ENCODE measurements at regions not wholly inside any gene's neighbourhood (a gene's known extent, or its start where the extent isn't known, plus 50 kb on each side); places are given as distances from the start of the nearest gene placed in this dataset.

- no peak overlapping the region for H3K4me3 ChIP-seq (ENCODE audit: low read depth, low read length)
- H3K9ac ChIP-seq (ENCODE audit: low read length) = no peak overlapping the region
- H3K36me3 ChIP-seq (ENCODE audit: control insufficient read depth, insufficient read depth, low read length) = no peaks in the 10 kb centered on the region
- no peaks in the 10 kb centered on the region for H3K27me3 ChIP-seq (ENCODE audit: control insufficient read depth, insufficient read depth, low read length)
- H3K27ac ChIP-seq (ENCODE audit: low read depth, low read length) = no peak overlapping the region
- peaks cover 29% of the 10 kb centered on the region for H3K4me1 ChIP-seq (ENCODE audit: control insufficient read depth, insufficient read depth, low read length)
- no peaks in the 10 kb centered on the region for H3K9me3 ChIP-seq (ENCODE audit: control insufficient read depth, insufficient read depth, low read depth, low read length)
Observed at GRCh38 chr2:104416339-104417000, 437.4 kb upstream of the POU3F3 start.

- Histone ChIP-seq H3K4me1 (ENCODE audit: control insufficient read depth, insufficient read depth, low read length) (peaks cover 21% of the 10 kb centered on the region), H3K27ac (ENCODE audit: low read depth, low read length) (no peak overlapping the region), H3K9me3 (ENCODE audit: control insufficient read depth, insufficient read depth, low read depth, low read length) (no peaks in the 10 kb centered on the region), H3K36me3 (ENCODE audit: control insufficient read depth, insufficient read depth, low read length) (no peaks in the 10 kb centered on the region), H3K27me3 (ENCODE audit: control insufficient read depth, insufficient read depth, low read length) (no peaks in the 10 kb centered on the region), H3K4me3 (ENCODE audit: low read depth, low read length) (no peak overlapping the region), H3K9ac (ENCODE audit: low read length) (no peak overlapping the region)
Observed at GRCh38 chr2:104420420-104420819, 433.5 kb upstream of the POU3F3 start.

- Histone ChIP-seq H3K27ac (ENCODE audit: low read depth, low read length) (no peak overlapping the region), H3K9me3 (ENCODE audit: control insufficient read depth, insufficient read depth, low read depth, low read length) (no peaks in the 10 kb centered on the region), H3K4me3 (ENCODE audit: low read depth, low read length) (no peak overlapping the region), H3K36me3 (ENCODE audit: control insufficient read depth, insufficient read depth, low read length) (no peaks in the 10 kb centered on the region), H3K4me1 (ENCODE audit: control insufficient read depth, insufficient read depth, low read length) (peaks cover 15% of the 10 kb centered on the region), H3K9ac (ENCODE audit: low read length) (no peak overlapping the region), H3K27me3 (ENCODE audit: control insufficient read depth, insufficient read depth, low read length) (no peaks in the 10 kb centered on the region)
Observed at GRCh38 chr2:104420953-104421352, 433.0 kb upstream of the POU3F3 start.

- H3K9me3 ChIP-seq (ENCODE audit: control insufficient read depth, insufficient read depth, low read depth, low read length) = no peaks in the 10 kb centered on the region
- H3K4me3 ChIP-seq (ENCODE audit: low read depth, low read length) = no peak overlapping the region
- no peaks in the 10 kb centered on the region for H3K27me3 ChIP-seq (ENCODE audit: control insufficient read depth, insufficient read depth, low read length)
- no peaks in the 10 kb centered on the region for H3K36me3 ChIP-seq (ENCODE audit: control insufficient read depth, insufficient read depth, low read length)
- H3K4me1 ChIP-seq (ENCODE audit: control insufficient read depth, insufficient read depth, low read length) = no peaks in the 10 kb centered on the region
- no peak overlapping the region for H3K27ac ChIP-seq (ENCODE audit: low read depth, low read length)
- H3K9ac ChIP-seq (ENCODE audit: low read length) = no peak overlapping the region
Observed at GRCh38 chr2:104425850-104426595, 427.9 kb upstream of the POU3F3 start.

GRCh38 chr2:104428155-104428554 is 425.8 kb upstream of the POU3F3 start:
- Histone ChIP-seq H3K4me3 (ENCODE audit: low read depth, low read length) (no peak overlapping the region), H3K27ac (ENCODE audit: low read depth, low read length) (no peak overlapping the region), H3K36me3 (ENCODE audit: control insufficient read depth, insufficient read depth, low read length) (no peaks in the 10 kb centered on the region), H3K4me1 (ENCODE audit: control insufficient read depth, insufficient read depth, low read length) (peaks cover 11% of the 10 kb centered on the region), H3K9ac (ENCODE audit: low read length) (no peak overlapping the region), H3K27me3 (ENCODE audit: control insufficient read depth, insufficient read depth, low read length) (no peaks in the 10 kb centered on the region), H3K9me3 (ENCODE audit: control insufficient read depth, insufficient read depth, low read depth, low read length) (no peaks in the 10 kb centered on the region)

GRCh38 chr2:104429639-104430358 is 424.1 kb upstream of the POU3F3 start:
- no peaks in the 10 kb centered on the region for H3K27me3 ChIP-seq (ENCODE audit: control insufficient read depth, insufficient read depth, low read length)
- peaks cover 26% of the 10 kb centered on the region for H3K4me1 ChIP-seq (ENCODE audit: control insufficient read depth, insufficient read depth, low read length)
- no peaks in the 10 kb centered on the region for H3K9me3 ChIP-seq (ENCODE audit: control insufficient read depth, insufficient read depth, low read depth, low read length)
- no peaks in the 10 kb centered on the region for H3K36me3 ChIP-seq (ENCODE audit: control insufficient read depth, insufficient read depth, low read length)
- H3K9ac ChIP-seq (ENCODE audit: low read length) = no peak overlapping the region
- no peak overlapping the region for H3K27ac ChIP-seq (ENCODE audit: low read depth, low read length)
- no peak overlapping the region for H3K4me3 ChIP-seq (ENCODE audit: low read depth, low read length)

- H3K4me1 ChIP-seq (ENCODE audit: control insufficient read depth, insufficient read depth, low read length) = peaks cover 31% of the 10 kb centered on the region
- H3K27me3 ChIP-seq (ENCODE audit: control insufficient read depth, insufficient read depth, low read length) = no peaks in the 10 kb centered on the region
- no peaks in the 10 kb centered on the region for H3K36me3 ChIP-seq (ENCODE audit: control insufficient read depth, insufficient read depth, low read length)
- no peak overlapping the region for H3K4me3 ChIP-seq (ENCODE audit: low read depth, low read length)
- no peak overlapping the region for H3K27ac ChIP-seq (ENCODE audit: low read depth, low read length)
- H3K9me3 ChIP-seq (ENCODE audit: control insufficient read depth, insufficient read depth, low read depth, low read length) = no peaks in the 10 kb centered on the region
- H3K9ac ChIP-seq (ENCODE audit: low read length) = no peak overlapping the region
Observed at GRCh38 chr2:104430359-104430740, 423.6 kb upstream of the POU3F3 start.

GRCh38 chr2:104430852-104431251 is 423.1 kb upstream of the POU3F3 start:
- H3K9ac ChIP-seq (ENCODE audit: low read length) = no peak overlapping the region
- no peak overlapping the region for H3K27ac ChIP-seq (ENCODE audit: low read depth, low read length)
- no peaks in the 10 kb centered on the region for H3K36me3 ChIP-seq (ENCODE audit: control insufficient read depth, insufficient read depth, low read length)
- H3K9me3 ChIP-seq (ENCODE audit: control insufficient read depth, insufficient read depth, low read depth, low read length) = no peaks in the 10 kb centered on the region
- H3K4me1 ChIP-seq (ENCODE audit: control insufficient read depth, insufficient read depth, low read length) = peaks cover 31% of the 10 kb centered on the region
- no peak overlapping the region for H3K4me3 ChIP-seq (ENCODE audit: low read depth, low read length)
- H3K27me3 ChIP-seq (ENCODE audit: control insufficient read depth, insufficient read depth, low read length) = no peaks in the 10 kb centered on the region

GRCh38 chr2:104431701-104432121 is 422.2 kb upstream of the POU3F3 start:
- Histone ChIP-seq H3K4me3 (ENCODE audit: low read depth, low read length) (no peak overlapping the region), H3K36me3 (ENCODE audit: control insufficient read depth, insufficient read depth, low read length) (no peaks in the 10 kb centered on the region), H3K9ac (ENCODE audit: low read length) (no peak overlapping the region), H3K9me3 (ENCODE audit: control insufficient read depth, insufficient read depth, low read depth, low read length) (no peaks in the 10 kb centered on the region), H3K27ac (ENCODE audit: low read depth, low read length) (no peak overlapping the region), H3K4me1 (ENCODE audit: control insufficient read depth, insufficient read depth, low read length) (peaks cover 31% of the 10 kb centered on the region), H3K27me3 (ENCODE audit: control insufficient read depth, insufficient read depth, low read length) (no peaks in the 10 kb centered on the region)

- no peaks in the 10 kb centered on the region for H3K36me3 ChIP-seq (ENCODE audit: control insufficient read depth, insufficient read depth, low read length)
- H3K4me3 ChIP-seq (ENCODE audit: low read depth, low read length) = no peak overlapping the region
- no peak overlapping the region for H3K27ac ChIP-seq (ENCODE audit: low read depth, low read length)
- no peak overlapping the region for H3K9ac ChIP-seq (ENCODE audit: low read length)
- H3K4me1 ChIP-seq (ENCODE audit: control insufficient read depth, insufficient read depth, low read length) = peaks cover 31% of the 10 kb centered on the region
- H3K9me3 ChIP-seq (ENCODE audit: control insufficient read depth, insufficient read depth, low read depth, low read length) = no peaks in the 10 kb centered on the region
- H3K27me3 ChIP-seq (ENCODE audit: control insufficient read depth, insufficient read depth, low read length) = no peaks in the 10 kb centered on the region
Observed at GRCh38 chr2:104432401-104432800, 421.5 kb upstream of the POU3F3 start.

GRCh38 chr2:104432991-104433390 is 420.9 kb upstream of the POU3F3 start:
- Histone ChIP-seq H3K9me3 (ENCODE audit: control insufficient read depth, insufficient read depth, low read depth, low read length) (no peaks in the 10 kb centered on the region), H3K27ac (ENCODE audit: low read depth, low read length) (no peak overlapping the region), H3K4me1 (ENCODE audit: control insufficient read depth, insufficient read depth, low read length) (peaks cover 31% of the 10 kb centered on the region), H3K9ac (ENCODE audit: low read length) (no peak overlapping the region), H3K27me3 (ENCODE audit: control insufficient read depth, insufficient read depth, low read length) (no peaks in the 10 kb centered on the region), H3K36me3 (ENCODE audit: control insufficient read depth, insufficient read depth, low read length) (no peaks in the 10 kb centered on the region), H3K4me3 (ENCODE audit: low read depth, low read length) (no peak overlapping the region)

Data from HUES6 (cell line).